A549 (cell line): ENCODE measurements at regions not wholly inside any gene's neighbourhood (a gene's known extent, or its start where the extent isn't known, plus 50 kb on each side); places are given as distances from the start of the nearest gene placed in this dataset.

Experiments used
- ATAC-seq, 2 experiments: fragments of 200-7000 bp in 1 of 2; fragments of >200 bp in 1 of 2; cut with Nextera tagmentation in 1 of 2; cut with Tn5 transposase in 1 of 2; 3 replicates each; pipeline versions ENCODE4 v1.8.0 to v1.9.1; 2018 to 2020; ENCODE audit warnings: mild to moderate bottlenecking in 1 of 2, moderate library complexity in 1 of 2
- CTCF ChIA-PET: fragments of 300-600 bp; sonication (Branson Sonifier 250); formaldehyde crosslinking; extraction: SDS; loops from one replicate; lab custom pipeline; 2021; ENCODE audit warnings: antibody characterized with exemption, inconsistent platforms; lab: Yijun Ruan, JAX
- POLR2A ChIA-PET: fragments of 350-600 bp; formaldehyde crosslinking; extraction: SDS; loops from one replicate; lab custom pipeline; 2021; ENCODE audit warnings: antibody characterized with exemption, inconsistent platforms; lab: Yijun Ruan, JAX
- DNase-seq, 2 experiments: peaks; one replicate each; pipeline versions ENCODE4 v3.0.0 to v3.0.0-alpha.2; 2011 to 2016; ENCODE audit warnings: low read depth in 1 of 2, low spot score in 1 of 2
- FAIRE-seq: peaks from 2 replicates; lab custom pipeline; 2011; peaks lifted over from hg19 to GRCh38; lab: Jason Lieb, UNC
- H3K27ac ChIP-seq, 2 experiments: fragments of >200 bp; sonication (Bioruptor Twin); formaldehyde crosslinking; 3 replicates each; pipeline ENCODE4 v1.5.1; 2016 to 2017
- H3K4me1 ChIP-seq: fragments of >200 bp; sonication (Bioruptor Twin); formaldehyde crosslinking; 3 replicates; pipeline ENCODE4 v1.6.1; 2016
- H3K4me2 ChIP-seq: fragments of >200 bp; sonication (Bioruptor Twin); formaldehyde crosslinking; 3 replicates; pipeline ENCODE4 v1.6.1; 2016
- H3K4me3 ChIP-seq: fragments of >200 bp; sonication (Bioruptor Twin); formaldehyde crosslinking; 3 replicates; pipeline ENCODE4 v1.5.1; 2016
- H3K9me3 ChIP-seq: fragments of >200 bp; sonication (Bioruptor Twin); formaldehyde crosslinking; 3 replicates; pipeline ENCODE4 v1.6.1; 2016
- BCL3 ChIP-seq: fragments of >200 bp; sonication (Bioruptor Twin); formaldehyde crosslinking; IDR thresholded peaks from 3 replicates; pipeline ENCODE4 v1.6.1; 2016
- BHLHE40 ChIP-seq: IDR thresholded peaks from 2 replicates; pipeline ENCODE4 v1.6.1; 2012; ENCODE audit warnings: low read depth, low read length, inconsistent platforms
- CEBPB ChIP-seq, 2 experiments: fragments of >200 bp in 1 of 2; sonication (Bioruptor Twin) in 1 of 2; formaldehyde crosslinking in 1 of 2; IDR thresholded peaks; 2 replicates each; pipeline ENCODE4 v1.6.1; 2012 to 2016
- CHD2 ChIP-seq: fragments of 150-350 bp; IDR thresholded peaks from 2 replicates; pipeline ENCODE4 v1.6.1; 2014; ENCODE audit warnings: low read length; ENCODE audit not compliant: partially characterized antibody
- CHD4 ChIP-seq: fragments of 200-600 bp; sonication (generic); IDR thresholded peaks from 2 replicates; pipeline ENCODE4 v1.6.1; 2016; ENCODE audit warnings: antibody characterized with exemption, mild to moderate bottlenecking, borderline replicate concordance
- CTCF ChIP-seq: fragments of >200 bp; sonication (Bioruptor Twin); formaldehyde crosslinking; IDR thresholded peaks from 3 replicates; pipeline ENCODE4 v1.5.1; 2016
- EHF ChIP-seq: fragments of 250-450 bp; sonication (Bioruptor Pico); IDR thresholded peaks from 2 replicates; pipeline ENCODE4 v1.5.0; 2020; ENCODE audit warnings: mild to moderate bottlenecking
- EHMT2 ChIP-seq: fragments of 200-600 bp; sonication (generic); IDR thresholded peaks from 2 replicates; pipeline ENCODE4 v1.6.1; 2016; ENCODE audit warnings: antibody characterized with exemption, low read depth, mild to moderate bottlenecking, moderate library complexity
- EP300 ChIP-seq, 2 experiments: fragments of >200 bp; sonication (Bioruptor Twin); formaldehyde crosslinking; IDR thresholded peaks; 2 replicates in 1 of 2; 3 replicates in 1 of 2; pipeline ENCODE4 v1.6.1; 2016 to 2017
- FOSB ChIP-seq: fragments of 250-450 bp; sonication (Bioruptor Pico); IDR thresholded peaks from 2 replicates; pipeline ENCODE4 v1.5.0; 2020; ENCODE audit warnings: mild to moderate bottlenecking, moderate library complexity
- GATA3 ChIP-seq: IDR thresholded peaks from 2 replicates; pipeline ENCODE4 v1.6.1; 2012; ENCODE audit warnings: borderline replicate concordance
- HMGXB4 ChIP-seq: fragments of 250-450 bp; sonication (Bioruptor Pico); IDR thresholded peaks from 2 replicates; pipeline ENCODE4 v1.5.0; 2021; ENCODE audit warnings: mild to moderate bottlenecking, moderate library complexity, borderline replicate concordance
- JUNB ChIP-seq: fragments of >200 bp; sonication (Bioruptor Twin); formaldehyde crosslinking; IDR thresholded peaks from 2 replicates; pipeline ENCODE4 v1.6.1; 2016
- KDM5A ChIP-seq: fragments of 200-600 bp; sonication (generic); IDR thresholded peaks from 2 replicates; pipeline ENCODE4 v1.6.1; 2016; ENCODE audit warnings: antibody characterized with exemption, mild to moderate bottlenecking
- MAFK ChIP-seq: fragments of 450-650 bp; IDR thresholded peaks from 2 replicates; pipeline ENCODE4 v1.6.1; 2014; ENCODE audit not compliant: partially characterized antibody
- MAZ ChIP-seq: fragments of 150-350 bp; IDR thresholded peaks from 2 replicates; pipeline ENCODE4 v1.6.1; 2014; ENCODE audit warnings: antibody characterized with exemption, low read depth, low read length, borderline replicate concordance
- NFE2L2 ChIP-seq: fragments of 150-350 bp; conservative IDR thresholded peaks from 2 replicates; pipeline ENCODE4 v1.6.1; 2014; ENCODE audit warnings: low read length
- NR3C1 ChIP-seq: fragments of >200 bp; sonication (Bioruptor Twin); formaldehyde crosslinking; IDR thresholded peaks from 3 replicates; pipeline ENCODE4 v1.6.1; 2017
- PHF8 ChIP-seq: fragments of 200-600 bp; sonication (generic); IDR thresholded peaks from 2 replicates; pipeline ENCODE4 v1.6.1; 2016; ENCODE audit warnings: low read depth, mild to moderate bottlenecking, antibody characterized with exemption, moderate library complexity, borderline replicate concordance
- POLR2A ChIP-seq: IDR thresholded peaks from 2 replicates; pipeline ENCODE4 v1.6.1; 2012; ENCODE audit warnings: mild to moderate bottlenecking, low read length
- RARB ChIP-seq: fragments of 250-450 bp; sonication (Bioruptor Pico); IDR thresholded peaks from 2 replicates; pipeline ENCODE4 v1.8.0; 2021; ENCODE audit warnings: mild to moderate bottlenecking, moderate library complexity
- RCOR1 ChIP-seq: fragments of 150-350 bp; IDR thresholded peaks from 2 replicates; pipeline ENCODE4 v1.6.1; 2014; ENCODE audit warnings: antibody characterized with exemption, low read length, low read depth
- RNF2 ChIP-seq: fragments of 200-600 bp; sonication (generic); IDR thresholded peaks from 2 replicates; pipeline ENCODE4 v1.6.1; 2016; ENCODE audit warnings: low read depth, mild to moderate bottlenecking, antibody characterized with exemption, moderate library complexity, borderline replicate concordance
- SMC3 ChIP-seq: fragments of >200 bp; sonication (Bioruptor Twin); formaldehyde crosslinking; IDR thresholded peaks from 3 replicates; pipeline ENCODE4 v1.6.1; 2018; ENCODE audit warnings: inconsistent platforms
- TFCP2L1 ChIP-seq: fragments of 250-450 bp; sonication (Bioruptor Pico); IDR thresholded peaks from 2 replicates; pipeline ENCODE4 v1.5.0; 2021; ENCODE audit warnings: mild to moderate bottlenecking
- USF2 ChIP-seq: fragments of 450-650 bp; IDR thresholded peaks from 2 replicates; pipeline ENCODE4 v1.6.1; 2014; ENCODE audit warnings: antibody characterized with exemption
- ZC3H11A ChIP-seq: fragments of 450-650 bp; IDR thresholded peaks from 2 replicates; pipeline ENCODE4 v1.6.1; 2014; ENCODE audit warnings: antibody characterized with exemption, mild to moderate bottlenecking
- ZFP36 ChIP-seq: fragments of 450-650 bp; IDR thresholded peaks from 2 replicates; pipeline ENCODE4 v1.6.1; 2014; ENCODE audit warnings: borderline replicate concordance; ENCODE audit not compliant: partially characterized antibody
- WGBS: methylation state at CpG from one replicate; pipeline ENCODE4 v1.1.6; 2017; ENCODE audit errors: missing lambda C conversion rate; 5-methylcytosine and 5-hydroxymethylcytosine counted together

- ATAC-seq (no peak), DNase-seq (no peak), FAIRE-seq (no peak)
- 42% methylated on average over 7 of the region's 7 CpGs for WGBS
- no peak overlapping the region for H3K4me3 ChIP-seq
- no peak overlapping the region for H3K27ac ChIP-seq
- no peaks in the 10 kb centered on the region for H3K9me3 ChIP-seq
- ChIA-PET POLR2A (no interaction called here), CTCF (interaction anchor here (0.8 to 1.6 kb wide), 2 partner anchors 199 to 201 kb away, joined by 3 to 4 read pairs; no protein-coding TSS in a partner anchor)
- H3K4me1 ChIP-seq, result no peaks in the 10 kb centered on the region
- H3K4me2 ChIP-seq, result no peak overlapping the region
- no peak for TF ChIP-seq GATA3
- TF ChIP-seq CTCF, result no peak
- no peak for TF ChIP-seq PHF8
- no peak for TF ChIP-seq MAZ
- TF ChIP-seq EHF, result no peak
- TF ChIP-seq RARB, result no peak
- no peak for TF ChIP-seq KDM5A
- TF ChIP-seq TFCP2L1, result no peak
- no peak for TF ChIP-seq NR3C1
- TF ChIP-seq BHLHE40, result no peak
- no peak for TF ChIP-seq CHD4
- no peak for TF ChIP-seq EP300 (IDR thresholded peaks at IDR 0.05)
- no peak for TF ChIP-seq NFE2L2
These were observed 122.5 kb downstream of the C1GALT1 start for GRCh38 chr7:7304705-7305450.

- no peaks in the 10 kb centered on the region for H3K4me1 ChIP-seq
- H3K4me3 ChIP-seq, result no peak overlapping the region
- CTCF ChIA-PET, result interaction anchor here (1.6 kb wide), 1 partner anchor 203 kb away, joined by 4 read pairs; no protein-coding TSS in a partner anchor
- POLR2A ChIA-PET, result no interaction called here
- no peak for TF ChIP-seq CHD2
- TF ChIP-seq HMGXB4, result no peak
- no peak for TF ChIP-seq BCL3
- TF ChIP-seq RNF2, result no peak
- TF ChIP-seq POLR2A, result no peak
- no peak for TF ChIP-seq ZC3H11A
- TF ChIP-seq USF2, result no peak
- TF ChIP-seq PHF8, result no peak
- TF ChIP-seq ZFP36, result no peak
- no peak for TF ChIP-seq EHMT2
- no peak for TF ChIP-seq EP300 (IDR thresholded peaks at IDR 0.05)
- no peak for TF ChIP-seq CEBPB (IDR thresholded peaks at IDR 0.05)
- no peak for TF ChIP-seq RARB
- TF ChIP-seq SMC3, result no peak
- no peak for TF ChIP-seq MAZ
- no peak for TF ChIP-seq MAFK
- no peak for TF ChIP-seq JUNB
- no peak for TF ChIP-seq RCOR1
- TF ChIP-seq FOSB (CRISPR knock-in tag), result no peak
- TF ChIP-seq, all 56 proteins: peak for 0
- H3K9me3 ChIP-seq, result no peaks in the 10 kb centered on the region
- no peak for ATAC-seq
- FAIRE-seq, result no peak
- H3K27ac ChIP-seq, result no peak overlapping the region
- no peak for DNase-seq
- H3K4me2 ChIP-seq, result no peak overlapping the region
These were observed 123.9 kb downstream of the C1GALT1 start for GRCh38 chr7:7306231-7306630.
